Mucosa of descending colon (tissue), 3 donors: ENCODE measurements at regions not wholly inside any gene's neighbourhood (a gene's known extent, or its start where the extent isn't known, plus 50 kb on each side); places are given as distances from the start of the nearest gene placed in this dataset.
A peak's percentile ranks its signal among the peaks of the same experiment; 100 is the strongest.

Experiments used
- ATAC-seq: fragments of 200-7000 bp; cut with Tn5 transposase; one replicate; pipeline ENCODE4 v1.9.1; 2020; ENCODE audit warnings: mild to moderate bottlenecking, moderate library complexity
- DNase-seq, 3 donors: peaks; one replicate each; pipeline ENCODE4 v3.0.0-alpha.2; 2020
- H3K36me3 ChIP-seq: fragments of 200-600 bp; one replicate; pipeline ENCODE4 v1.8.0; 2021; ENCODE audit warnings: low read depth, mild to moderate bottlenecking
- H3K4me1 ChIP-seq: fragments of 200-600 bp; one replicate; pipeline ENCODE4 v1.8.0; 2021; ENCODE audit warnings: low read depth, mild to moderate bottlenecking
- H3K4me3 ChIP-seq: fragments of 200-600 bp; one replicate; pipeline ENCODE4 v1.8.0; 2021; ENCODE audit warnings: mild to moderate bottlenecking
- H3K9me3 ChIP-seq: fragments of 200-600 bp; one replicate; pipeline ENCODE4 v1.8.0; 2021; ENCODE audit warnings: mild to moderate bottlenecking
- CTCF ChIP-seq: fragments of 200-600 bp; IDR thresholded peaks from one replicate; pipeline ENCODE4 v1.8.0; 2022; ENCODE audit warnings: antibody characterized with exemption, mild to moderate bottlenecking
- intact Hi-C, 2 donors: fragments of 100-400 bp; cut with DNase I in 1 of 2; cut with micrococcal nuclease in 1 of 2; formaldehyde crosslinking; loops; one replicate each; pipeline versions ENCODE4 v1.11.0 to v1.11.1; 2022; cut with DNase I, micrococcal nuclease
- donor health status: DM: no; HTN: no; CAD: no; lungs with moderate emphysema.
- donor health status: DM: no; HTN: no; CAD: no.
- donor health status: DM: no; HTN: yes; CAD: no.

DNA sequence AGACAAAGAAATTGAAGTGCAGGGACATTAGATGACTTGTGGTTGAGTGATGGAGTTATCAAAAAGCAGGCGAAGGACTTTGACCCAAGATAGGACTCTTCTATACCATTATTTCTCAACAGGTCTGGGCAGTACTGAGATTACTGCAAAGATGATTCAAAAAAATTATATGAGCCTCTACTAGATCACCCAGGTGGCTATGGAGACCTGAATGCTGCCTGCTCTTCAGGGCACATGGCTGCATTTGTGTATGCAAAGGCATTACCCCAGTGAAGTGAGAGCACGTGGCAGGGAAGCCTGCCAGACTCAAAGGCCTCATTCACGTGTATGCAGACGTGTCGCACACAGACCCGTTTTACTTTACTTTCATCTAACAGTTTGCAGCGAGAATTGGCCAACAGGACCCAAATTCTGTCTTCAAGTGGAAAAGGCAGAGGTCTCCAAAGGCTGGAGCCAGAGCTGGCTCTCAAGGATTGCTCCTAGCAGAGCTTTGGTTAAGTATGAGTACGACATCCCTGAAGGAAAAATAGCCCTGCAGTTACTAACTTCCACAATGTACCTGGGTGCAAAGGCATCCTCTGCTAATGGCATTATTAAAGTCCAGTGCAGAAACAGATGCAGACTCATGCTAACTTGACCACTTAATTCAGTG, 113.8 kb upstream of the ARMC2 start:
- peaks cover 6% of the 10 kb centered on the region for H3K4me1 ChIP-seq
- H3K4me3 ChIP-seq = no peak overlapping the region
- DNase-seq (peak in 1 of 3 donors; percentile 29), ATAC-seq (peak; percentile 33)
- H3K36me3 ChIP-seq = no peaks in the 10 kb centered on the region
- TF ChIP-seq CTCF = no peak
- intact Hi-C loops = no loop called here
- no peaks in the 10 kb centered on the region for H3K9me3 ChIP-seq

DNA sequence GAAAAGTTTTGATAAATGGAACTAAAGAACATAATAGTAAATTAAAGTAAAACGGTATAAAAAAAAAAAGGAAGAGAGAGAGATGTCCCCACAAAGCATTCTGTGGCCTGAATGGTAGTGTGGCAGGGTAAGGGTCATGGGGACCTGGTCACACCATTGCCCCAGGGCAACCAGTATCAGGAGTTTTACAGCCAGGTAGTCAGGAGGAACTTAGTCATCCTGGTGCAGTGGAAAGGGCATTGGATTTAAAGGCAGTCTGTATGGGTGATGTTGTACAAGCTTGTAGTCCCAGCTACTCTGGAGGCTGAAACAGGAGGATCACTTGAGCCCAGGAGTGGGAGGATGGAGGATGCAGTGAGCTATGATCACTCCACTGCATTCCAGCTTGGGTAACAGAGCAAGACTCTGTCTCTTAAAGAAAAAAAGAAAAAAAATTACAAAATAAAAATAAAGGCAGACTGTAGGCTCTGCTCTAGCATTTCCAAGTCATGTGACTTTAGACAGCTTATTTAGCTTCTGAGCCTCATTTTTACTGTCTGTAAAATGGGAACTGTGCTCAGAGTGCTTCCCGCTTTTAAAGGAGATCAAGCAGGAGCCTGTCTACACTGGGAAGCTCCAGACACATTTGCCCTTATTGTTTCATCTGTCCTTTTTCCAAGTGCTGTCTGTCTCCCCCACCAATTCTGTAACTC, 112.8 kb upstream of the ARMC2 start:
- DNase-seq (no peak), ATAC-seq (peak; percentile 58)

GRCh38 chr6:108736002-108736361, 112.2 kb upstream of the ARMC2 start:
- H3K9me3 ChIP-seq = no peaks in the 10 kb centered on the region
- H3K4me3 ChIP-seq = no peak overlapping the region
- intact Hi-C loops = no loop called here
- H3K36me3 ChIP-seq = no peaks in the 10 kb centered on the region
- DNase-seq = peak in 2 of 3 donors; percentile 43 to 49
- peak; percentile 61 for ATAC-seq
- TF ChIP-seq CTCF = no peak
- H3K4me1 ChIP-seq = peaks cover 6% of the 10 kb centered on the region

More for the DNA sequence above, 112.8 kb upstream of the ARMC2 start:
- Histone ChIP-seq H3K4me1 (peaks cover 6% of the 10 kb centered on the region), H3K4me3 (no peak overlapping the region), H3K36me3 (no peaks in the 10 kb centered on the region), H3K9me3 (no peaks in the 10 kb centered on the region)
- intact Hi-C loops = no loop called here
- no peak for TF ChIP-seq CTCF

- DNase-seq = no peak
Observed at GRCh38 chr6:108736832-108737231, 111.4 kb upstream of the ARMC2 start.

More at GRCh38 chr6:108736832-108737231, 111.4 kb upstream of the ARMC2 start:
- H3K4me1 ChIP-seq = peaks cover 6% of the 10 kb centered on the region
- intact Hi-C loops = no loop called here
- H3K36me3 ChIP-seq = no peaks in the 10 kb centered on the region
- H3K4me3 ChIP-seq = no peak overlapping the region
- ATAC-seq = no peak
- TF ChIP-seq CTCF = no peak
- no peaks in the 10 kb centered on the region for H3K9me3 ChIP-seq
